Skeletal muscle satellite cell (primary cell): ENCODE measurements at regions not wholly inside any gene's neighbourhood (a gene's known extent, or its start where the extent isn't known, plus 50 kb on each side); places are given as distances from the start of the nearest gene placed in this dataset.

Experiments used
- H3K27me3 ChIP-seq: 2 replicates; pipeline ENCODE4 v1.7.0; 2013; ENCODE audit warnings: low read length; ENCODE audit not compliant: control insufficient read depth, insufficient read depth
- H3K36me3 ChIP-seq: 2 replicates; pipeline ENCODE4 v1.7.0; 2013; ENCODE audit warnings: mild to moderate bottlenecking, control low read depth, low read length; ENCODE audit not compliant: insufficient read depth
- H3K4me1 ChIP-seq: 2 replicates; pipeline ENCODE4 v1.7.0; 2013; ENCODE audit warnings: low read length; ENCODE audit not compliant: control insufficient read depth, insufficient read depth
- H3K4me2 ChIP-seq: 2 replicates; pipeline ENCODE4 v1.7.0; 2013; ENCODE audit warnings: mild to moderate bottlenecking, low read length
- H3K4me3 ChIP-seq: 2 replicates; pipeline ENCODE4 v1.7.0; 2013; ENCODE audit warnings: low read length
- H3K9ac ChIP-seq: 2 replicates; pipeline ENCODE4 v1.7.0; 2013; ENCODE audit warnings: mild to moderate bottlenecking, low read depth, low read length, moderate library complexity
- H3K9me3 ChIP-seq: replicated peaks from 2 replicates; pipeline ENCODE4 v1.7.0; 2013; ENCODE audit warnings: mild to moderate bottlenecking, control low read depth, low read length

DNA sequence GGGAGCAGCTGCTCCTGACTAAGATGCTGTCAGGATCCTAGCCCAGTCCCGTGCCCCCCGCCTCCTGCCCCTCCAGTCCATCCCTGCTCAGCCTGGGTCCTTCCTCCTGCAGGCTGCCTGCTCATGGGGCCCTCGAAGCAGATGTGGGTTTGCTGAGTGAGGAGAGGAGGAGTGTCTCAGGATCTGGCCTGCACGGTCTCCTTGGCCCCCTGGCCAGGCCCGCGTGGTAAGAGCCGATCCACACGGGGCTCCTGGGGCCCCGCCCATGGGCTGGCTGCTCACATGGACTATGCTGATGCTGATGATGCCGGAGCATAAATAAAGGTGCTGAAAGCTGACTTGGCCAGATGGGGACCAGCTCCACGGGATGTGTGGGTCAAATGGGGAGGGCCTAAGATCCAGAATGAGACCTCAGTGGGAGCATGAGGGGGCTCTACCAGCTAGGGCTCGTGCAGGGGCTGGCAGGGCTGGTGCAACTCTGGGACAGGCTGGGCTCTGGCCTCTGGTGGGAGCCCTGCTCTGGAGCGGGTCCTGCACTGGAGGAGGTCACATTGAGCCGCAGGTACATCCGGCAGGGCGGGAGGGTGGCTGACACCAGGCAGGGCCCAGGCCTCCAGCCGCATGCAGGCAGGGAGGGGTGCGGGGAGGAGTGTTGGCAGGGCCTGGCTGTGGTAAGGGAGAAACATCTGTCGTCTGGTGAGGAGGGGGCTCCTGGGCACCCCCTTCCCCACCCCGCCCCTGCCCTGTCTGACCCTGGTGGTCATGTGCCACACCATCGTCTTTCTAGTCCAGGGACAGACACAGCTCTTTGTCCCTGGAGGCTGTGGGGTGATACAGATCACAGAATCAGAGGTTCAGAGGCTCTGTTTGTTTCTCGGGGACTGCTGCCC, 275.3 kb upstream of the HDAC4 start:
- Histone ChIP-seq H3K9me3 (no peaks in the 10 kb centered on the region), H3K4me1 (no peaks in the 10 kb centered on the region), H3K4me3 (no peak overlapping the region), H3K27me3 (no peaks in the 10 kb centered on the region), H3K36me3 (no peaks in the 10 kb centered on the region), H3K4me2 (no peak overlapping the region), H3K9ac (no peak overlapping the region)

DNA sequence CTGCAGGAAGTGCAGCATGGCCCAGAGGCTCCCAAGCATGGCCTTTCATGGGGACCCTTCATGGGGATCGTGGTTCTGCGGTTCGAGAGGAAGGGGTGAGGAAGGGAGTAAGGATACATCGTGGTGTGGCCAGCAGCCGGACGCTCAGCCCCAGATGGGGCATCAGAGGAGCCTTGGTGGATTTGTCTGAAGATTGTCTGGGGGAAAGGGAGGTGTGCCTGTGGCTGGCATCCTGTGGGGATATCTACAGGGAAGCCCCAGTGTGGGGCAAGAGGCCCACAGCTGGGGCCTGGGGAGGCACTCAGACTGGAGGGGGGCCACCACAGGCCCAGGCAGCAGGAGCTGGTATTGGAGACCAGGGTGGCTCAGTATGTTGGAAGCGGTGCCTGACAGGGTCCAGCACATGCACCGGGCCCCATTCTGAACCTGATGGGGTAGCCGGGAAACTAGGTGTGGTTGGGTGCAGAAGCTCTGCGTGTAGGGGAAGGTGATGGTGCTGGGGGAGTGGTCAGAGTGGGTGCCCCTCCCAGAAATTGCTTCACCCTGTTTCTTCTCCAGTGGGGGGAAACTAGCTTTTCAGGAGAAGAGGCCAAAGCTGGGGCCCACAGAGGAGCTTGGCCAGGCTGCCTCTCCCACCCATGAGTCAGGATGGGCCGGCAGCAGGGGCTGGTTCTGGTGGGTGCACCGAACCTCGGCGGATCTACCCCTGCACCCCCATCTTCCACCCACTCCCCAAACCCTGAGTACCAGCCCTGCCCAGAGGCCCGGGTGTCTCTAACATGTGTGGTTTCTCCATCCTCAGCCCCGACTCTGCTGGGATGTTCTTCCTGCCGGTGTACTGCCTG, 274.4 kb upstream of the HDAC4 start:
- H3K4me2 ChIP-seq = no peak overlapping the region

GRCh38 chr2:239674101-239674980, 273.5 kb upstream of the HDAC4 start:
- H3K4me3 ChIP-seq = no peak overlapping the region
- H3K4me1 ChIP-seq = no peaks in the 10 kb centered on the region
- no peaks in the 10 kb centered on the region for H3K27me3 ChIP-seq
- H3K4me2 ChIP-seq = no peak overlapping the region
- no peak overlapping the region for H3K9ac ChIP-seq
- no peaks in the 10 kb centered on the region for H3K36me3 ChIP-seq
- no peaks in the 10 kb centered on the region for H3K9me3 ChIP-seq

More for the DNA sequence above, 274.4 kb upstream of the HDAC4 start:
- Histone ChIP-seq H3K4me3 (no peak overlapping the region), H3K9ac (no peak overlapping the region), H3K36me3 (no peaks in the 10 kb centered on the region), H3K9me3 (no peaks in the 10 kb centered on the region), H3K4me1 (no peaks in the 10 kb centered on the region), H3K27me3 (no peaks in the 10 kb centered on the region)

DNA sequence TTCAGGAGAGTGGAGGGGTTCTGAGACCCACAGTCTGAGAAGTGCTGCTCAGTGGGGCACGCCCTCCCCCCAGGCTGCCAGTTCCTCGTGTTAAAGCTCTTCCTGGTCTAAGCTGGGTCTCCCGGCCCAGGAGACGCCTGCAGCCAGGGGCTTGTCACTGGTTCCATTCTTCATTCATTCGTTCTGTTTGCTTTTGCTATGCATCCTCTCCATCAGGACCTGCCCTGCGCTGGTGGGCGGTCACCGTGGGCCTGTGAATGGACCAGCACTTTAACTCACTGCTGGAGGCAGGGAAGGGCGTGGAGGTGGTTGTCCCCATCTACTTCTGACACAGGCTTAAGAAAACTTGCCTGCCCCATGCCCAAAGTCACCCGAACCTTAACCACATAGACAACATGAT, 272.8 kb upstream of the HDAC4 start:
- Histone ChIP-seq H3K4me1 (no peaks in the 10 kb centered on the region), H3K4me3 (no peak overlapping the region), H3K36me3 (no peaks in the 10 kb centered on the region), H3K9ac (no peak overlapping the region), H3K27me3 (no peaks in the 10 kb centered on the region), H3K4me2 (no peak overlapping the region), H3K9me3 (peaks cover 3% of the 10 kb centered on the region)

DNA sequence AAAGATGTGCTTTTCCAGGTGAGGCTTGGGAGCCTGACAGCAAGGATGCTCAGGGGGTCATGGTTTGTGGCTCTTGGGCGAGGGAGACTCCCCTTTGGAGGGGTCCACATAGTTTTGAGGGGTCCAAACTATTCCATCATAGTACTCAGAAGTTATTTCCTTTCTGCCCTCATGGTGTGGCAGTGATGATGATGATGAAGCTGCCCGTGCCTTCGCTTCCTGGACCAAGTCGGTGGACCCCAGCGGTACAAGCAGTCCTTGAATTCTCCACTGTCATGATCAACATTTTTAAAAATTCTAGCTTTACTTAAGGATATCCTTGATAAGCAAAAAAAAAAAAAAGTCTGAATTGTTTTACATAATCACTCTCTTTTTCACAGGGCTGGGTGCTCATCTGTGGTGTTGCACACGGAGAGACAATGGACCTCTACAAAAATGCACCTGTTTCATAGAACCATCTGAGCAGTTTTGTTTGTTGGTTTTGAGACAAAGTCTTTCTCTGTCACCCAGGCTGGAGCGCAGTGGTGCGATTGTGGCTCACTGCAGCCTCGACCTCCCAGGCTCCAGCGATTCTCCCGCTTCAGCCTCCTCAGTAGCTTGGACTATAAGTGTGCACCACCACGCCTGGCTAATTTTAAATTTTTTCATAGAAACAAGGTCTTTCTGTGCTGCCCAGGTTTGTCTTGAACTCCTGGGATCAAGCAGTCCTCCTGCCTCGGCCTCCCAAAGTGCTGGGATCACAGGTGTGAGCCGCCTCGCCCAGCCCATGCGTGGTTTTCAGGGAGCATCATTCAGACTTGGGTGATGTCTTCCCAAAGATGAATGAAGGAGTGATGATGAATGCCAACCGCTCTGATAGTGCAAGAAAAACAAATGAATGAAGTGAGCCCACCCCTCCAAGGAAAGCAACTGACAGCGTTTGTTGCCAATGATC, 271.4 kb upstream of the HDAC4 start:
- Histone ChIP-seq H3K9ac (no peak overlapping the region), H3K9me3 (peaks cover 4% of the 10 kb centered on the region), H3K4me3 (no peak overlapping the region), H3K36me3 (no peaks in the 10 kb centered on the region), H3K27me3 (no peaks in the 10 kb centered on the region), H3K4me2 (no peak overlapping the region), H3K4me1 (no peaks in the 10 kb centered on the region)

DNA sequence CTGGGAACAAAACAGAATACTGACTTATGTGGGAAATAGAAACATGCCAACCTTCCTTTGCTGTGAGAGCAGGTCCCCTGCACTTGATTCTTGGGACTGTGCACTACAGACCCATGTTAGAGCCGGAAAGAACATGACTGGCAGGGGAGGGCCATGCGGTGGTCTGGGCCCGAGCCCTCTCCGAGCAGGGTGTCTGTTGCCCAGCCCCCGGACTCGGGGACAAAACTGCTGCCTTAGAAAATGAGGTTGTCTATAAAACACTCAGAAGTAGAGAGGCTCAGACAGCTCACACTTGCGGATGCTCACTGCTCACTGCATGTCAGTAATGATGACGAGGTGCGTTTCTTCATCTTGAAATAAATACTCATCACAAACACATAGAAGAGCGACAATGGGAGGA, 270.7 kb upstream of the HDAC4 start:
- no peaks in the 10 kb centered on the region for H3K4me1 ChIP-seq
- no peaks in the 10 kb centered on the region for H3K27me3 ChIP-seq
- H3K4me3 ChIP-seq = no peak overlapping the region
- H3K4me2 ChIP-seq = no peak overlapping the region
- H3K36me3 ChIP-seq = no peaks in the 10 kb centered on the region
- H3K9me3 ChIP-seq = peaks cover 4% of the 10 kb centered on the region
- no peak overlapping the region for H3K9ac ChIP-seq

GRCh38 chr2:239670463-239671120, 269.8 kb upstream of the HDAC4 start:
- no peaks in the 10 kb centered on the region for H3K36me3 ChIP-seq
- no peaks in the 10 kb centered on the region for H3K4me1 ChIP-seq
- H3K4me2 ChIP-seq = no peak overlapping the region
- H3K27me3 ChIP-seq = no peaks in the 10 kb centered on the region
- no peak overlapping the region for H3K9ac ChIP-seq
- H3K4me3 ChIP-seq = no peak overlapping the region
- H3K9me3 ChIP-seq = peaks cover 4% of the 10 kb centered on the region

DNA sequence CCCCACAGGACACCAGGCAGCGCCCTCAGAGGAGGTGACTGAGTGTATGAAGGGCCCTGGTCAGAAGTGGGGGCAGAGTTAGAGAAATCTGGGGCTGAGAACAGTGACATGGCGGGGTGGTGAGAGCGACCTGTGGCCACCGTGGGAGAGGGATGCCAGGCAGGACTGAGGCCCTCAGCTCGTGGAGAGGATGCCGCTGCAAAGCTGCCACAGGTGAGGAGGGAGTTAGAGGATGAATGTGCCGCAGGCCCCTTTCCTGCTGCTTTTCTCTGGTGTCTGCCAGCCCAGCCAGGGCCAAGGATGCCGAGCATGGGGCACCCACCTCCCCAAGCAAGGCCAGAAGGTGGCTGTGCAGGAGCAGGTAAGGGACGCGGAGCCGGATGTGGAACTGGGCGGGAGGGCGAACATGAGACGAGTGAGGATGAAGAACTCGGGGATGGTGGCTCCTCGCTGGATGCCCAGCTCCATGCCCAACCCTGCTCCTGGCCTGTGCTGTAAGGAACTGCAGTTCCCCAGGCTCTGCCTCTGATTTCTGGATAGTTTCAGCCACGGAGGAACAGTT, 269.2 kb upstream of the HDAC4 start:
- no peaks in the 10 kb centered on the region for H3K27me3 ChIP-seq
- H3K9me3 ChIP-seq = peaks cover 4% of the 10 kb centered on the region
- no peaks in the 10 kb centered on the region for H3K4me1 ChIP-seq
- no peaks in the 10 kb centered on the region for H3K36me3 ChIP-seq
- H3K9ac ChIP-seq = no peak overlapping the region
- H3K4me3 ChIP-seq = no peak overlapping the region
- no peak overlapping the region for H3K4me2 ChIP-seq

DNA sequence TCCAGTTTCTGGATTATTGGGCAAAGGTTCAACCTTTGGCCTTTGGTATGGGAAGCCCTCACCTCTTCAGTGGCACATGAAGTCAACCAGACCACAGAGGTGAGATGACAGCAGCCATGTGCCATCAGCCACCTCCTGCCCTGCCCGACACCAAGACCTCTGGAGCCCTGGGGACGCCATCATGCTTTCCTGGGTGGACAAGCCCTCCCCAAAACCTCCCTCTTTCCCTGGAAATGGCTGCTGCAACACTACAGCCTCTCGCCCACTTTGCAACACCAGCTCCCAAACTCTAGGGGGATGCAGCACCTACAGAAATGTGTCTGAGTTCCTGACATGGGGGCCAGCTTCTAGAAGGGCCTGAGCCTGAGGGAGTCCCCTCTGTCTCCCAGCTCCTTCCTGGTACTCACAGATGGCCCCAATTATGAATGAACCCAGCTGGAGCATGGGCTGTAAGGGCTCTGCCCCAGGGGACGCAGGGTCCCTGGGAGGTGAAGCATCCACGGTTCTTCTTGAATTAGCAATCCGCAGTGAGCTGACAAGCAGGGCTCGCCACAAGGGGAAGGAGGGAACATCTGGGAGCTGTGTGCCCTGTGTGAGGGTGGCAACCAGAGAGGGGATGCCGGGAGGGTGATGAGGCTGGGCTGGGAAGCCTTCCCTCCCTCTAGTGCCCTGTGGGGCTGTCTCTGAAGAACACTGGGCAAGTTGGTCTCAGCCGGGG, 268.5 kb upstream of the HDAC4 start:
- H3K4me1 ChIP-seq = no peaks in the 10 kb centered on the region
- no peaks in the 10 kb centered on the region for H3K36me3 ChIP-seq
- H3K9ac ChIP-seq = no peak overlapping the region
- no peak overlapping the region for H3K4me3 ChIP-seq
- H3K4me2 ChIP-seq = no peak overlapping the region
- H3K27me3 ChIP-seq = no peaks in the 10 kb centered on the region
- H3K9me3 ChIP-seq = peaks cover 4% of the 10 kb centered on the region
